NOMO-1 treated with DMSO at 0.1 percent for 48 hours (cell line): ENCODE measurements at regions not wholly inside any gene's neighbourhood (a gene's known extent, or its start where the extent isn't known, plus 50 kb on each side); places are given as distances from the start of the nearest gene placed in this dataset.

ENCODE experiments used
- DNase-seq: peaks from one replicate; lab custom pipeline; 2025; ENCODE audit not compliant: unreplicated experiment; lab: John Stamatoyannopoulos, UW

DNA sequence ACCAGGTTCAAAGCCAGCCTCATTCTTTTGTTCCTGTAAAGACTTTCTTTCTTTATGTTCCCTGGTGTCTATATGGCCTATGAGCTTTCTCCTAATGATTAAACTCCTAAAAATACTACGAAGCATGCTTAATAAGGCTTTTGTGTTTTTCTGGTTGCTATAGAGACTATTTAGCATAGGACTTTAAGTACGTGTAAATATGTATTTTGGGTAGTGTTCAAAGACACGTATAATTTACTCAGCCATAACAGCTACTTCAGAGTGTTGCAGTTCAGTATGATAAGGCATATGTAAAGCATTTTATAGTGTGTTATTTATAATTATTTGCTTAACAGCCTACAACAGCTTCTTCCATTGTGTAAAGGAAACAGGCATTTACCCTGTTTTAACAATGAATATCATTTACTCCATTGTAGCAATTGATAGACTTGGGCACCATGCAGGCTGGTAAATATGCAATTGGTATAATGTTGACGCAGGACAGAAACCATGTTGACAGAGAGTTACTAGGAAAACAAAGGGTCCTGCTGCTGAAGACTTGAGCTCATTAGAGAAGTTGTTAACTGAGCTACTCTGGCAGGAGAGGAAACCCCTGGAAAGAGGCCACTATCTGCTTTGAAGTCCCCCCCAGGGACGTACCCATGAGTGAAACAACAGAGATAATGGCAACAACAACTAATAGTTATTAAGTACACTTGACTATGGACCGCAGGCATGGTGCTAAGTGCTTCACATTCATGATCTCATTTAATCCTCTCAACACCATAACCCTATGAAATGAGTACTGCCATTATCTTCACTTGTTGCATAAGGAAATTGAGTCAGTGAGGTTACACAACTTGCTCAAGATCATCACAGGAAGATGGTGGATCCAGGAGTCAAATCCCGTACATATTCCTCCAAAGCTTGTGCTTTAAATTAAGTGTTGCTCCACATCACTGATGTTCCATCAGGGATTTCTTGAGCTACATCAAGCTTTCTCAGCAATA is 342.2 kb upstream of the DYNLRB2 start:
- no peak for DNase-seq

DNA sequence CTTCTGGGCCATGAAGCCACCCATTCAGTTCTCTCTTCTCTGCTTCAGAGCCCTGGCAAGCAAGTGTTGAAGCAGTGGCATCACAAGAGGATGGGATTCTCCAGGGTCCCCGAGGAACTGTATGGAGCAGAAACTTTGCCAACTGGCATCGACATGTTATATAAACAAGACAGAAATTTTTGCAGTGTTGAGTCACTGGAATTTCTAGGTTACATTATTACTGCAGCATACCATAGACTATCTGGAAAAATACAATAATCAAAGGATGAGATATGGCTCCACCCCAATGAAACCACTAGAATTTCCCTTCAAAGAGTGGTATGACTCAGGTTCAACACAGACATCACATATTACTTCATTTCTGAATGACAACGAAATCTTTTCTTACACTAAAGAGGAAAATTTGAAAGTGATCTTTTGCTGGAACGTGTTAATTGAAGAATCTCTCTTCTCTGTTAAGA is 343.0 kb upstream of the DYNLRB2 start:
- no peak for DNase-seq

DNA sequence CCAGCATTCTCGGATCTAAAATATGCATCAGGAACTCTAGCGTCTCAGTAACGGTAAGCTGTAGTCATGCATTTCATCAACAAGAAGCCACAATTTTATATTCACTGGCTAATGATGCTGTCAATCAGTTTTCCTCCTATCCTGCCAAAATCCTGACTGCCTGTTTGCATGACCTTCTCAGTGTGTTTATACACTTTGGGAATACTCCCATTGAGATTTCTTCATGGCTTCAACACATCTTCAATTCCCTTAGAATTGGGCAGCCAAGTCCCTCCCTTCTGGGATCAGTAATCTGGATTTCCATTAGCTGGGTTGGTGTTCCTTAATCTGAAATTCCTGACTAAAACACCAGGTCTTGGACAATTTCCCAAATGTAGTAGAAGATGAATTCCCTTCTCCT is 348.9 kb upstream of the DYNLRB2 start:
- DNase-seq, result no peak

DNA sequence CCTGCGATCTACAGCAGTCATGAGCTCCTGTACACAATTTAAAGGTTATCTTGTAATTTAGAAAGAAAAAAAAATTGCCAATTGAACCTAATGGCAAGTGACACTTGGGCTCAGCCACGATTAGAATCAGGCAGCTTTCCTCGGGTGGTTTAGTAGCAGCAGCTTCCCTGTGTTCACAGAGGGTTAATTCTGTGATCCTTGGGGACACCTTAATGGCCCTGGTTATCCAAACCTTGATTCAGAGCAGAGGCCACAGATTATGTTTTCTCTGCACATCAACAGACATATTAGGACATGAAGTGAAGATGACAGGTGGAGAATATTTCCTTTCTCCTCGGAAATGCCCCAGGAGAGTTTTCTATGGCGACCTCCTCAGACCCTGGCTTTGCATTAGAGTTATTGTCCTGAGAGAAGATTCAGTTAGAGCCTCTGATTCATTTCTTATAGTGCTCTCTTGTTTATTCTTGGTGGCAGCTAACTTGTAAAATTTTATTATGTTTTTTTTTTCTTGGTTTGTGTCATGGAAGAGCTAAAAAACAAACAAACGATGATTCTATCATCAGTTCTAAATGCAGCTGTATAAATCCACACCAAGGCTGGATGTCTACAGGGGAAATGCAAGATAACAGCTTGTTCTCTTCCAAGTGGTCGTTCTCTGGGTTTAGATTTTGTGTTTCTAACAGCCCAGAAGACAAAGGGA is 351.2 kb upstream of the DYNLRB2 start:
- no peak for DNase-seq

DNA sequence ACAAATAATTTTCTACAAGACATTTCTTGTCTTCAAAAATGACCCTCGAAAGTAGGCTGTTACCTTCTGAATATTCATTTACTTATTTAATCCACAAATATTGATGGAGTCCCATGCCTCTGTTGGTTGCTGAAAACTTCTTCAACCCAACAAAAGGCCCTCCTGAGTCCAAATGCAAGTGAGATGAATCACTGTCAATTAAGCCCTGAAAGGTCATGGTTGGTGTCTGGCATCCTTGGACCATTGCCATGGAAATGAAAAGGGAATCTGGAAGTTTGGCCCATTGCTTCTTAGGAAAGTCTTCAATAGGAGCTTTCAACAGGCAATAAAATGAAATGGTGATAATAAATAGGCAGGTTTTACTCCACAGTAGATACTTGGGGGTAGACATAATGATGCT is 364.7 kb upstream of the DYNLRB2 start:
- DNase-seq, result no peak

DNA sequence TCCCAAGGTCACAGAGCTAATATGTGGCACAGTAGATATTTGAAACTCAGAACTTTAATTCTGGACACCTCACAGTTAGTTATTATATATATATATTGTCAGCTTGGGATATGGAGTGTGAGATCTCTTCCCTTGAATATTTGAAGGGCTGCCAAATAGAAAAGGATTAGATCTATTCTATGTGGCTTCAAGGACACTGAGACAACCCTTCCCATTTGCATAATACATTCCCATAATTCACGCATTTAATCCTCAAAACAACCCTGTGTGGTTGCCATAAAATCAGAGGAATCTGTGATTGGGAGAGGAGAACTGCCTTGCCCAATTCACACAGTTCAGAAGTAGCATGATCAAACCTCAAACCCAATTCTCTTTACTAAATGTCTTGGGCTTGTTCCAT is 365.8 kb upstream of the DYNLRB2 start:
- no peak for DNase-seq

DNA sequence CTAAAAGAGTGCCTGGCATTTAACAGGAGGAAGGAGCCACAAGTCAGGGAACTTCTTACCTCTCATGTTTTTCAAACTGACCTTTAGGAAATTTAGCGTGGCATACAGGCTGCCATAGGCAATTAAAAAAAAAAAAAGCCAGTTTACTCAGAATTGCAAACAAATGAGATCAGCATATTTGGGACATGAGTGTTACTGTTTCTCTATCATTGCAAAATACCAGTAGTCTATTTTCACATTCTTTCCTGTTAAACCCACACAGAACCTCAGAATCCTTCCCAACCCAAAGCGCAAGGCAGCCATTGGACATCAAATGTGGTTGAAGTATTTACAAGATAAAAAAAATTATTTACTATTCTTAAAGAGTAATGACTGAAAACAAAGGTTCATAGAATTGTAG is 366.4 kb upstream of the DYNLRB2 start:
- no peak for DNase-seq

DNA sequence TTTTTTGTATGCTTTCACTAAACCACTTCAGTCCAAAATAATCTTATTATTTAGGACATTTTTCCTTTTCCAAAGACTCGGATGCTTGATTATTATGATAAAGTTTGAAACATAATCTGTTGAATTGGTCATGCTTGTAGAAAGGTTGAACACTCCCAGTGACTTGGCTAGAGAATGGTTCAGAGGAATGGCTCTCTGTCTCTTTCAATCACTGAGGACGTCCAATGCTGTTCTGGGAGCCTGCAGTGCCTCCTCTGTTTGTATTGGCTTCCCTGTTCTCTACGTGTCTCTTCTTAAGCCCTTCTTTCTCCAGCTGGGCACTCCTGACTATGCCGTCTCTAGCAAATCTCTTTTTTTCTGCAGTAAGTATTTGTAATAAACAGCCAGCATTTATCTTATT is 369.0 kb upstream of the DYNLRB2 start:
- DNase-seq, result no peak

DNA sequence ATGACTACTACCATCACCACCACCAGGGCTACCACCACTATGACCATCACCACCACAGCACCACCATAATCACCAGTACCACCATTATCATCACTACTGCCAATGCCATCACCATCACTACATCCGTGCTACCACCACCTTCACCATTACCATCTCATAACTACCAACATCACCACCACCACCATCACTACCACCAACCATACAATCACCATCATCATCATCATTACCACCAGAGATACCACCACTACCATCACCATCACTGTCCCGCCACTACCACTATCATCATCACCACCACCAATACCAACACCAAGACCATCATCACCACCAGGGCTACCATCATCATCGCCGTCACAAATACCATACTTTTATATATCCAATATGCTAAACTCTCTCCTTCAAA is 369.6 kb upstream of the DYNLRB2 start:
- no peak for DNase-seq

DNA sequence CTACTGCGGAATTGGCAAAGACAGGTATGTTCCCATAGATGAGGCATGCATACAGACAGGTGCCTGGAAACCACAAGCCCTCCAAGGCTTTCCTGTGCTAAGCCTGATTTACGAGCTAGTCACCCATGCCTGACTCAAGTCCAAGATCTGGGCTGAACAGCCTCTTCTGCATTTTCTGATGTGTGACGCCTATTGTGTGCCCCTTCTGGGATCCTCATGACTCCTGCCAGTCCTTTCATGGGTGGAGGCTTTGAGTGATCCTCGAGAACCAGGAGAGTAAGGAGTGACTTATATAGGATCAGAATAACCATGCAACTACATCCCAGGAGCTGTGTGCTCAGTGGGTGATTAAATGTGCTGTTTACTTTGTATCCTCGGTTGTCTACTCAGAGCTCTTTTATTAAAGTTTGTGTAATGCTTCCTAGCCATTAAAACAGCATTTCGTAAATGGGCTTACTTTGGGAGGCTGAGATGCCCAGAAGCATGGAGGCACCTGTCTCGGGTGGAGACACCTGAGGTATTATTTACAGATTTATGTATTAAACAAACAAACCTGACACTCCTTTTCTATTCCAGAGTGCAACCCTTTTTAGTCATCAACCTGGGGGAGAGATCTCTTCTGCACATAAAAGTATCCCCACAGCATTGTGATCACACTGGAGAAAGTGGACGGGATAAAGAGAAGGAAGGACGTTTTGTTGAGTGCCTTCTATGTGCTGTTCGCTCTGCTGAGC is 373.0 kb upstream of the DYNLRB2 start:
- no peak for DNase-seq

DNA sequence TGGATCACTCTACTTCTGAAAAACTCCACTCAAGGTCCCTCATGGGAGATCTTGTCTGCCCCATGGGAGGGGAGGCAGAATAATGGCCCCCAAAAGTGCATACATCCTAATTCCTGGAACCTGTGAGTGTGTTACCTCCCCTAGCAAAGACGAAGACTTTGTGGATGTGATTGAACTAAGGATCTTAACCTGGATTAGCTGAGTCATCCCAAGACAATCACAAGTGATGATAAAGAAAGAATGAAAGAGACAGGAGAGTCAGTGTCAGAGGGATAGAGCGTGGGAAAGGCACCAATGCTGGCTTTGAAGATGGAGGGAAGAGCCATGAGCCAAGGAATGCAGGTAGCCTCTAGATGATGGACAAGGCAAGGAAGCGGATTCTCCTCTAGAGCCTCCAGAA is 374.7 kb upstream of the DYNLRB2 start:
- DNase-seq, result no peak

DNA sequence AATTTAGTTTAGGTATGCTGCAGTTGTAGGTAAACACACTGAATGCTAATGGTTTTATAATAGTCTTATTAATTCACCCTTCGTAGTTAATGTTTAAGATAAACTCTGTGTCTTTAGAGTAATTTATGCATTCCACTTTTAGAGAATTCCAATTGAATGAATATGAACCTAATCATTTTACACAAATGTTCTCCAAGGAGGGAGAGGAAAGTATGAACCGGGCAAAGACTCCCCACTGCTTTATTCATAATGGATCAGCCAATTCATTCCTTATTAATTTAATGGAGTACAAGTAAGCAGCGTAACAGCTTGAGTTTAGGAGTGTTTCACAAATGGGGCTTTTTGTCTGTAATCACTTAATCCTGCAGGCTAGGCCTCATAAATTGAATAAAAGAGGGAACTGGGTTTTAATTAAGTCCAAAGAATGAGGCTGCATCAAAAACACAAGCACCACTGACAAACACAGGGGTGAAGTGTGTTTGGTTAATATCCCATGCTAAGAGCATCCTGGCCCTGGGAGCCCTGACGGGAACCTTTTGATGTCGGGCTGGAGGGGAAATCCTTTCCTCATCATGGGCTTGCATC is 375.7 kb upstream of the DYNLRB2 start:
- DNase-seq, result no peak

DNA sequence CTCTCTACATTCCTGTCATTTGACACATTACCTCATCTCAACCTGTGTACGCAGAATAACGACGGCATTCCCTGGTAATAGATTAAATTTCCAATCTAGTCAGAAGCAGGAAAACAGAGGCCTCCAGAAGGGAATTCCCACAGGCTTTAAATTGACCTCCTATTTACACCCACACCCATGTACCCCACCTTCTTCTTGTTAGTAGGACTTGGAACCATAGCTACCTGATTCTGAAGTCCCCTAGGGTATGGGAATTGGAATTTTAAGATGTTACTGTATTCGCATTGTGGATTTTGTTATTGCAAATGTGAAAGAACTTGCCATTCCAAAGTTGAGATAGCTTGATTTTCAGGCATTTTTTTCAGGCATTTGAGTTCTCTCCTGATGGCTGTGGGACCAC is 377.5 kb upstream of the DYNLRB2 start:
- no peak for DNase-seq

DNA sequence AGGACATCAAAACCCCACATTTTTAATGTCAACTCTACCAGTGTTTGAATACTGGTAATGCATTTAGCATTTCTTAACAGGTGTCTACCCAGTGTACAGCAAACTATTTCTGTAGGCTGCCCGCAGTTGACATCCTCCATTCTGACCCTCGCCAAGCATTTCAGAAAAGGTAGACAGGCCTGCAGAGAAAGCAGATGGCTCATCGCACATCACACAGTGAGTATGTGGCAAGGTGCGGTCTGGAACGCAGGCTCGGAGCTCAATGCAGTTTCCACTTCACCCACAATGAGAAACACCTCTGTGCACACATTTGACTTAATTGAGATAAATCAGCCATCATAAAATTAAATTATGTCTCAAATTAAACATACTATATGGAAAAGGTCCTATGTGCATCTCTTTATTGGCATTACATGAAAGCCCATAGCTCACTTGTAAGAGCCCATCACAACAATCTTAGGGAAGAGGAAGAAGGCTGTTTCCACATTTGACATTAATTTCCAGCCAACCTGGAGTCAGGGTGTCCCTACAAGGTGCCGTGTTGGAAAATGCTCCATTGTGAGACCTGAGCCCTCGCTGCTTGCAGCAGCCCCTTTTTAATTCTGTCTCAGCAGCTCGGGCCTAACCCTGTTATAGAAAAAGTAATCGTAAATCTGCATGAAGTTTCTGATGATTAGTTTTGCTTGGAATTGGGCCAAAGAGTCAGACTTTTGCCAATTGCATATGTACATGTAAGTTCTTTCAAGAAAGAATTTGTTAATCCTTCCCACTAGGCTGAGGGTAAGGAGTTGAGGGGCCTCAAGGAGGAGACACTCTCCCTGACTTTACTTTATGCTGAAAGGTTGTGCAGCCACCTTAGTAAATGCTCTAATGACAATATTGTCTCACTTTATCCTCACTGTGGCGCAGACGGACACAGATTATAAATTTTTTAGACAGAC is 378.7 kb upstream of the DYNLRB2 start:
- DNase-seq, result no peak

DNA sequence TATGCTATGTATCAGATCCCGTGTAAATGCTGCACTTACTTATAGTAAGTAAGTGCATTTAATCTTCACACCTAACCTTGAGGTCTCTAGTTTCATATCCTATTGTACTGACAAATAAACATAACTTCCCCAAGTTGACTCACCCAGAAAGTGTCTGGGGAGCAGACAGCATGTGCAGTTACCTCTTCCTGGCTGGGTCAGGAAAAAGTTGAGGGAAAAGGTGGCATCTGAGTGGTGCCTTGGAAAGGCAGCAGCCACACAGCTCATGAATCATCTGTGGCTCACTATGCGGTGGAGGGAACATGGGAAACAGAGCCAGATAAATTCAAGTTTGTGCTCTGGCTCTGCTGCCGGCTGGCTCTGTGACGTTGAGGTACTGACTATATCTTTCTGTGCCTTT is 382.0 kb upstream of the DYNLRB2 start:
- DNase-seq, result no peak

DNA sequence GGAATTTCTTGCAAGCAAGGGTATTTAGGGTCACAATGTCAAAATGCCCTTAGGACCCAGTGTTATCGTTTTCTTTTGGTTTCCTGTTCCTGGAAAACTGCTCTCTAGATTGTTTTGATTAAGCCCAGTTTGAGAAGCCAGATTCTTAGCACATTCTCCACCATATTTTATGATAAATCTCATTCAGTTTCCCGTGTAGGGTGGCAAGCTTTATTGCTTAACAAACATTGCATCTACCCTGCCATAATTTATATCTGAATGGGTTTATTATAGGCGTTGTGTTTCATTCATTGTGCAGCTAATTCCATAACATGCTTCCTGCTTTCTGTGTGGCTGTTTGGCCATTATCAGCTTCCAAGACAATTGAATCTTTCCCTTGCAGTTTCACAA is 389.1 kb upstream of the DYNLRB2 start:
- DNase-seq, result no peak

DNA sequence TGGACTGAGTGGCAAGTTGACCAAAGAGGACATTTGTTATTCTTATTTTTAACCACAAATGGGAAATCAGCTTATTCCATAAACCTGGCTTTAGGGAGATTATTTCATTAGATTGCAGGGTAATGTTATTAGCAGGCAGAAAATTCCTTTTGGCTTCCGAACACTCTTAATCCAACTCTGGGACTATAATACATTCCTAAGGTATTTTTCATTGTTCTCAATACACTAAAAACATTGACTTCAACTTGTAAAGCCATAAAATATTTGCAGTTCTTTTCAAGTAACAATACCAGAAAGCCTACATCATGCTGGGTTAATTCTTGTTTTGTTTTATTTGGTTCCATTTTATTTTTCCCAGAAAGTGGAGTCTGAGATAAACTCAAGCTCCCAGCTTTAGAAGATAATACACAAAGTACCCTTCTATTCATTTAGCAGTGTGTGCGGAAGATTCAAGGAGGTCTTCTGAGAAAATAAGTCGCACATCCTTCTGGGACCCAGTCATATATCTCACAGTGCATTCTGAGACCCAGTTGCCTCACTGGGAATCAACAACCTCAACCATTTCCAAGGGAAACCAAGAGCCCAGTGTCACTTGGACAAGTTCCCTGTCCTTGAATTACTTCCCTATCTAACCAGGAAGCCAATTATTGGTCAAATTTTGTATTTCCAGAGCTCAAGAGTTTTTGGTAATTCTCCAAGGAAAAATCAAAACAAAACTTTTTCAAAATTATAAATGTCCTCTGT is 389.6 kb upstream of the DYNLRB2 start:
- no peak for DNase-seq

DNA sequence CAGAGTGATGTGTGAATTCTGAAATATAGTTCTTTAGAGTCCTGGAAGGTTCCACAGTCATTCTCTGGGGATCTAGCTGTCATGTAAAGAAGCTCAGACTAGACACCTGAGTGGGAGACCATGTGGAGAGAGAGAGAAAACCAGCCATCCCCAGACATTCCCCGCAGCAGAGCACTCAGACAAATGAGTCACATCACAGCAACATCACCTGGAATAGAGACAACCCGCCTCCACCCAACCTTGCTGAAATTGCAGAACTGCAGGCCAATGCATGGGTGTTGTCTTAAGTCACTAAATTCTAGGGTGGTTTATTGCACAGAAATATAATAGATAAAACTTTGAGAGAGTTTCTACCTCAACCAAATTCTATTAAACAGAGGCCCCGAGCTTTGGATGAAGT is 392.0 kb upstream of the DYNLRB2 start:
- DNase-seq, result no peak

DNA sequence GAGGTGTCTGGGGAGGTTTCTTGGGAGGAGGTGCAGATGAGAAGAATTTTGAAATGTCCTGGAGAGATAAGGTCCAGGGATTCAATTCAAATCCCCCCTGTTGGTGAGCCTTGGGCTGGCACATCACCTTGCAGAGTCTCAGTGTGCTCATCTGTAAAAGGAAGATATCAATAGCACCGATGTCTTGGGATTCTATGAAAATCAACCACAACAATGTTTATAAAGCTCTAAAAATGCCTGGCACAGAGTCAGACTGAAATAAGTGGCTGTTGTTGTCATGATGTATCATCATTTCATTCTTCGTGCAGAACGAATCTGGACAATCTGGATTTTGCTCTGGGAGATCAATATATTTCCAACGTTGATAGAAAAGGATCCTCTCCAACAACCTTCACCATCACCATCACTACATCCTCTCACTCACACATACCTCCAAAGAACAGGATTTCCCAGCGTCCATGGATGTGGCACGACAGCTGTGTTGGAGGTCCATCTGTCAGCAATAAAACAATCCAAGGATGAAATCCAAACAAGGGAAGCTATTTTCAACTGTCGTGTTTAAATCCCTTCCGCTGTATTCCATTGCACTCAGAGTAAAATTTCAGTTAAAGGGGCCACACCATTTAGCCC is 393.7 kb upstream of the DYNLRB2 start:
- DNase-seq, result no peak
